ENCODE measurements at regions not wholly inside any gene's neighbourhood (a gene's known extent, or its start where the extent isn't known, plus 50 kb on each side); places are given as distances from the start of the nearest gene placed in this dataset.

DNA sequence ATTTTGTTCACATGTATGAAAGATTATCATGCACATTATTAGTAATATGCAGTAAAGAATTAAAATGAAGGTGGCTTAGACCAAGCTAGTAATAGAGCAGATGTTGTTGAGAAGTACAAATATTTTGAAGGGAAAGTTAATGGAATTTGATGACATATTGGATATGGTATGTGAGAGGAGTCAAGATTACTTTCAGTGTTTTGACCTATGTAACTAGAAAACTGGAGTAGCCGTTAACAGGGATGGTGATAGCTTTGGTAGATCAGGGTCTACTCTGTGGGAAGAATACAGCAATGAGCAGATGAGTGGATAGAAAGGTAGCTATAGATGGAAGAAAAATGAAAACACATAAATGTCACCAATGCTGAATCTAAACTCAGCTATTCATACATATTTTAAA is 163.2 kb upstream of the LRRC7 start:
- TF ChIP-seq, protein P1, sequence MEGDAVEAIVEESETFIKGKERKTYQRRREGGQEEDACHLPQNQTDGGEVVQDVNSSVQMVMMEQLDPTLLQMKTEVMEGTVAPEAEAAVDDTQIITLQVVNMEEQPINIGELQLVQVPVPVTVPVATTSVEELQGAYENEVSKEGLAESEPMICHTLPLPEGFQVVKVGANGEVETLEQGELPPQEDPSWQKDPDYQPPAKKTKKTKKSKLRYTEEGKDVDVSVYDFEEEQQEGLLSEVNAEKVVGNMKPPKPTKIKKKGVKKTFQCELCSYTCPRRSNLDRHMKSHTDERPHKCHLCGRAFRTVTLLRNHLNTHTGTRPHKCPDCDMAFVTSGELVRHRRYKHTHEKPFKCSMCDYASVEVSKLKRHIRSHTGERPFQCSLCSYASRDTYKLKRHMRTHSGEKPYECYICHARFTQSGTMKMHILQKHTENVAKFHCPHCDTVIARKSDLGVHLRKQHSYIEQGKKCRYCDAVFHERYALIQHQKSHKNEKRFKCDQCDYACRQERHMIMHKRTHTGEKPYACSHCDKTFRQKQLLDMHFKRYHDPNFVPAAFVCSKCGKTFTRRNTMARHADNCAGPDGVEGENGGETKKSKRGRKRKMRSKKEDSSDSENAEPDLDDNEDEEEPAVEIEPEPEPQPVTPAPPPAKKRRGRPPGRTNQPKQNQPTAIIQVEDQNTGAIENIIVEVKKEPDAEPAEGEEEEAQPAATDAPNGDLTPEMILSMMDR (IDR thresholded peaks at IDR 0.05; ENCODE audit: low read length) = no peak
- TF ChIP-seq EZH2 (optimal IDR thresholded peaks at IDR 0.05; ENCODE audit: low read depth, low read length) = no peak

All from MM.1S (cell line).